Neural cell (in vitro differentiated cells): ENCODE measurements at regions not wholly inside any gene's neighbourhood (a gene's known extent, or its start where the extent isn't known, plus 50 kb on each side); places are given as distances from the start of the nearest gene placed in this dataset.

Source experiments
- H2AFZ ChIP-seq: fragments of 200-600, 300-800 bp; sonication (generic), shearing (Covaris generic); 2 replicates; pipeline ENCODE4 v1.6.0; 2014; ENCODE audit warnings: low read depth, mild to moderate bottlenecking, antibody characterized with exemption, low read length, moderate library complexity
- H3F3A ChIP-seq: fragments of 200-600 bp; shearing (Covaris generic); 2 replicates; pipeline ENCODE4 v1.6.1; 2016; ENCODE audit warnings: mild to moderate bottlenecking, moderate library complexity, mixed read lengths, antibody characterized with exemption, low read length; ENCODE audit not compliant: insufficient read depth, poor library complexity, severe bottlenecking
- H3K27ac ChIP-seq: fragments of 200-600, 300-800 bp; sonication (generic), shearing (Covaris generic); 2 replicates; pipeline ENCODE4 v1.5.1; 2014; ENCODE audit warnings: mild to moderate bottlenecking, low read length, moderate library complexity
- H3K27me3 ChIP-seq: fragments of 300-800, 200-600 bp; sonication (generic), shearing (Covaris generic); 2 replicates; pipeline ENCODE4 v1.6.0; 2014; ENCODE audit warnings: mild to moderate bottlenecking, low read depth, low read length, moderate library complexity; ENCODE audit not compliant: insufficient read depth
- H3K36me3 ChIP-seq: fragments of 300-800, 200-600 bp; sonication (generic), shearing (Covaris generic); 2 replicates; pipeline ENCODE4 v1.5.1; 2014; ENCODE audit warnings: mild to moderate bottlenecking, antibody characterized with exemption, low read length, moderate library complexity; ENCODE audit not compliant: insufficient read depth
- H3K4me2 ChIP-seq: fragments of 300-800, 200-600 bp; sonication (generic), shearing (Covaris generic); 2 replicates; pipeline ENCODE4 v1.6.0; 2014; ENCODE audit warnings: mild to moderate bottlenecking, low read length
- H3K4me3 ChIP-seq: fragments of 300-800, 200-600 bp; sonication (generic), shearing (Covaris generic); 2 replicates; pipeline ENCODE4 v1.5.1; 2014; ENCODE audit warnings: mild to moderate bottlenecking, low read length, moderate library complexity
- H3K79me2 ChIP-seq: fragments of 200-600 bp; shearing (Covaris generic); replicated peaks from 2 replicates; pipeline ENCODE4 v1.6.0; 2014; ENCODE audit warnings: mild to moderate bottlenecking, low read length, moderate library complexity; ENCODE audit not compliant: insufficient read depth
- H3K9ac ChIP-seq: fragments of 300-800, 200-600 bp; sonication (generic), shearing (Covaris generic); 2 replicates; pipeline ENCODE4 v1.6.1; 2016; ENCODE audit warnings: mild to moderate bottlenecking, low read length, mixed read lengths
- H3K9me2 ChIP-seq: fragments of 200-600 bp; shearing (Covaris generic); 2 replicates; pipeline ENCODE4 v1.6.1; 2016; ENCODE audit warnings: mild to moderate bottlenecking, low read length, mixed read lengths; ENCODE audit not compliant: insufficient read depth
- H3K9me3 ChIP-seq: fragments of 200-600, 300-800 bp; sonication (generic), shearing (Covaris generic); 2 replicates; pipeline ENCODE4 v1.6.1; 2016; ENCODE audit warnings: mild to moderate bottlenecking, mixed run types, low read length, moderate library complexity, mixed read lengths
- H4K20me1 ChIP-seq: fragments of 200-600 bp; shearing (Covaris generic); 2 replicates; pipeline ENCODE4 v1.6.1; 2016; ENCODE audit warnings: mild to moderate bottlenecking, mixed run types; ENCODE audit not compliant: insufficient read depth
- CTCF ChIP-seq: fragments of 450-650 bp; IDR thresholded peaks from 2 replicates; pipeline ENCODE4 v1.5.1; 2014; ENCODE audit warnings: antibody characterized with exemption, mild to moderate bottlenecking, moderate library complexity; ENCODE audit not compliant: poor library complexity, severe bottlenecking
- EP300 ChIP-seq: fragments of 450-650 bp; conservative IDR thresholded peaks from 2 replicates; pipeline ENCODE4 v1.6.1; 2014; ENCODE audit warnings: antibody characterized with exemption, mild to moderate bottlenecking, moderate library complexity; ENCODE audit not compliant: poor library complexity, severe bottlenecking
- EZH2 ChIP-seq: fragments of 200-600, 300-800 bp; shearing (Covaris generic), sonication (generic); IDR thresholded peaks from 2 replicates; pipeline ENCODE4 v1.6.1; 2014; ENCODE audit warnings: antibody characterized with exemption, low read length, borderline replicate concordance, mild to moderate bottlenecking; ENCODE audit not compliant: insufficient read depth, poor library complexity, severe bottlenecking
- MXI1 ChIP-seq: fragments of 450-650 bp; conservative IDR thresholded peaks from 2 replicates; pipeline ENCODE4 v1.6.1; 2014; ENCODE audit warnings: antibody characterized with exemption, mild to moderate bottlenecking; ENCODE audit not compliant: poor library complexity, severe bottlenecking
- POLR2AphosphoS5 ChIP-seq: IDR thresholded peaks from 2 replicates; pipeline ENCODE4 v1.6.1; 2012
- RAD21 ChIP-seq: fragments of 450-650 bp; conservative IDR thresholded peaks from 2 replicates; pipeline ENCODE4 v1.6.1; 2014; ENCODE audit warnings: antibody characterized with exemption, mild to moderate bottlenecking, moderate library complexity
- REST ChIP-seq: IDR thresholded peaks from 2 replicates; pipeline ENCODE4 v1.6.1; 2012; ENCODE audit warnings: borderline replicate concordance
- SMC3 ChIP-seq: fragments of 450-650 bp; conservative IDR thresholded peaks from 2 replicates; pipeline ENCODE4 v1.6.1; 2014; ENCODE audit warnings: antibody characterized with exemption, mild to moderate bottlenecking, moderate library complexity; ENCODE audit not compliant: poor library complexity
- TAF1 ChIP-seq: IDR thresholded peaks from 2 replicates; pipeline ENCODE4 v1.6.1; 2012; ENCODE audit warnings: low read depth

- no peaks in the 10 kb centered on the region for H3K9me2 ChIP-seq
- no peak overlapping the region for H3K4me3 ChIP-seq
- no peaks in the 10 kb centered on the region for H3K27me3 ChIP-seq
- no peaks in the 10 kb centered on the region for H3K79me2 ChIP-seq
- no peaks in the 10 kb centered on the region for H3F3A ChIP-seq
- no peak overlapping the region for H3K4me2 ChIP-seq
- no peaks in the 10 kb centered on the region for H4K20me1 ChIP-seq
- H3K36me3 ChIP-seq, result no peaks in the 10 kb centered on the region
- no peak overlapping the region for H3K27ac ChIP-seq
- H2AFZ ChIP-seq, result no peak overlapping the region
- H3K9ac ChIP-seq, result no peak overlapping the region
- TF ChIP-seq EP300 (no peak), CTCF (peak; percentile 90), RAD21 (peak; percentile 92), TAF1 (no peak), SMC3 (peak; percentile 87)
- no peaks in the 10 kb centered on the region for H3K9me3 ChIP-seq
Measured at GRCh38 chr6:20291764-20292580, 79.7 kb upstream of the MBOAT1 start.

GRCh38 chr6:20292905-20293304, 80.6 kb upstream of the MBOAT1 start:
- no peak overlapping the region for H3K27ac ChIP-seq
- no peaks in the 10 kb centered on the region for H3K27me3 ChIP-seq
- TF ChIP-seq SMC3, result no peak
- TF ChIP-seq MXI1, result no peak
- no peak for TF ChIP-seq CTCF
- no peak for TF ChIP-seq TAF1
- TF ChIP-seq EP300, result no peak
- TF ChIP-seq RAD21, result no peak
- TF ChIP-seq REST, result no peak
- no peak for TF ChIP-seq EZH2
- TF ChIP-seq POLR2AphosphoS5, result no peak
- no peak overlapping the region for H3K9ac ChIP-seq
- H3K9me2 ChIP-seq, result no peaks in the 10 kb centered on the region
- H2AFZ ChIP-seq, result no peak overlapping the region
- H3K79me2 ChIP-seq, result no peaks in the 10 kb centered on the region
- H3K4me3 ChIP-seq, result no peak overlapping the region
- no peaks in the 10 kb centered on the region for H3K9me3 ChIP-seq
- no peaks in the 10 kb centered on the region for H4K20me1 ChIP-seq
- no peaks in the 10 kb centered on the region for H3K36me3 ChIP-seq
- no peak overlapping the region for H3K4me2 ChIP-seq
- H3F3A ChIP-seq, result no peaks in the 10 kb centered on the region
